ENCODE measurements at regions not wholly inside any gene's neighbourhood (a gene's known extent, or its start where the extent isn't known, plus 50 kb on each side); places are given as distances from the start of the nearest gene placed in this dataset.

- TF ChIP-seq CTCF (IDR thresholded peaks at IDR 0.05; ENCODE audit: poor library complexity) (no peak), EZH2phosphoT487 (IDR thresholded peaks at IDR 0.05; ENCODE audit: low read depth, severe bottlenecking, unreplicated experiment) (no peak), EZH2 (IDR thresholded peaks at IDR 0.05; ENCODE audit: borderline replicate concordance) (no peak)
- H3K4me2 ChIP-seq, result no peak overlapping the region
- H3K27ac ChIP-seq, result no peak overlapping the region
- DNase-seq (ENCODE audit: low spot score), result no peak
- no peak overlapping the region for H3K4me3 ChIP-seq
- H4K20me1 ChIP-seq (ENCODE audit: insufficient read depth, poor library complexity, severe bottlenecking), result no peaks in the 10 kb centered on the region
- 61% methylated on average over 3 of the region's 3 CpGs for WGBS (ENCODE audit: low lambda C conversion rate, missing lambda C conversion rate)
- no peaks in the 10 kb centered on the region for H3K4me1 ChIP-seq (ENCODE audit: insufficient read depth)
- H3K36me3 ChIP-seq (replicated peaks; ENCODE audit: insufficient read depth, low read depth), result no peaks in the 10 kb centered on the region
- H3K79me2 ChIP-seq, result no peaks in the 10 kb centered on the region
- no peak overlapping the region for H2AFZ ChIP-seq
- H3K27me3 ChIP-seq, result no peaks in the 10 kb centered on the region
- no peaks in the 10 kb centered on the region for H3K9me2 ChIP-seq (replicated peaks; ENCODE audit: insufficient read depth)
- no peaks in the 10 kb centered on the region for H3K9me3 ChIP-seq (ENCODE audit: low read depth)
Measured at GRCh38 chr13:88617176-88617575, 946.0 kb downstream of the SLITRK5 start.

DNA sequence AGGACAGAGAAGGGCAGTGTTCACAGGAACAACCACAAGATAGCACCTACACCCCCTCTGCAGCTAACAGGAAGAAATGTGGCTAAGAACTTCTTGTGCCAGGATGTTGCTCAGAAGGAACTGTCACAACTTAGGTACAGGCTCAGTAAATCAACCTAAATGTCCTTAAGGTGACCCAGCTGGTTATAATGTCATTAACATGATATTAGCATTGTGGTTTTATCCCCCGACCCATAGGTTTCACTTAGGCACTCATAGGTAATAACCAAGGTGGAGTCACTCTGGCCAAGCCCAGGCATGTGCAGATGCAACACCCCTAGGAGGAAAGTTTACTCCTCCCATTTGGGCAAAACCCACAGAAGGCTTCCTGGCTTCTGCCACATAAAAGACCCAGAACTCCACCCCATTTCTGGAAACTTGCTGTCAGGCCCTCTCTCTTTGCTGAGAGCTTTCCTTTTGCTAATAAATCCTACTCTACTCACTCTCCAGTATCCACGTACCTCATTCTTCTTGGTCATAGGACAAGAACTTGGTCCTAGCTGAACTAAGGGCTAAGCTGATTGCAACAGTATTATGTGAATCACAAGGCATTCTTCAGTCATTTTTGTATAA, 951.3 kb downstream of the SLITRK5 start:
- Histone ChIP-seq H3K9me3 (ENCODE audit: low read depth) (no peaks in the 10 kb centered on the region), H3K27ac (no peak overlapping the region), H3K36me3 (replicated peaks; ENCODE audit: insufficient read depth, low read depth) (no peaks in the 10 kb centered on the region), H3K79me2 (no peaks in the 10 kb centered on the region), H3K4me2 (no peak overlapping the region), H2AFZ (no peak overlapping the region), H3K4me1 (ENCODE audit: insufficient read depth) (no peaks in the 10 kb centered on the region), H4K20me1 (ENCODE audit: insufficient read depth, poor library complexity, severe bottlenecking) (no peaks in the 10 kb centered on the region), H3K4me3 (no peak overlapping the region), H3K9me2 (replicated peaks; ENCODE audit: insufficient read depth) (no peaks in the 10 kb centered on the region), H3K27me3 (no peaks in the 10 kb centered on the region)
- 76% methylated on average over 2 of the region's 2 CpGs for WGBS (ENCODE audit: low lambda C conversion rate, missing lambda C conversion rate)
- no peak for TF ChIP-seq EZH2 (IDR thresholded peaks at IDR 0.05; ENCODE audit: borderline replicate concordance)
- TF ChIP-seq CTCF (IDR thresholded peaks at IDR 0.05; ENCODE audit: poor library complexity), result no peak
- TF ChIP-seq EZH2phosphoT487 (IDR thresholded peaks at IDR 0.05; ENCODE audit: low read depth, severe bottlenecking, unreplicated experiment), result no peak
- DNase-seq (ENCODE audit: low spot score), result no peak

DNA sequence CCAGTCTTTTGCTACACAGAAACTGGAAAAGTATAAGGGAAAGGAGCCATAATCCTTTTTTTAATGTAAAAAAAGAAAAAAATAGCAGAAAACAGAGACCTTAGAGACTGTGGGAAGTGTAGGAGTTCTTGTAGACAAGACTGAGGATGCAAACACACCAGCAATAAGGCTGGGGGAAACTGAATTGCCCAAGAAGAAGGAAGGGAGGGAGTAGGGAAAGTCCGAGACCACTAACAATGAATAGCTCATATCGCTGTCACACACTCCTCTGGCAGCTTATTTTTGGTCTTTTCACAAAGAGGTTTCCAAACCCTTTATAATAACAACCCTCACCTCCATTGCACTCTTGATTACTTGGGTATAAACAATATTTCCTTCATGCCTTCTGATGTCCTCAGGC, 952.0 kb downstream of the SLITRK5 start:
- Histone ChIP-seq H4K20me1 (ENCODE audit: insufficient read depth, poor library complexity, severe bottlenecking) (no peaks in the 10 kb centered on the region), H3K27ac (no peak overlapping the region), H3K79me2 (no peaks in the 10 kb centered on the region), H3K4me3 (no peak overlapping the region), H3K9me3 (ENCODE audit: low read depth) (no peaks in the 10 kb centered on the region), H3K4me1 (ENCODE audit: insufficient read depth) (no peaks in the 10 kb centered on the region), H3K27me3 (no peaks in the 10 kb centered on the region), H2AFZ (no peak overlapping the region), H3K36me3 (replicated peaks; ENCODE audit: insufficient read depth, low read depth) (no peaks in the 10 kb centered on the region), H3K4me2 (no peak overlapping the region), H3K9me2 (replicated peaks; ENCODE audit: insufficient read depth) (no peaks in the 10 kb centered on the region)
- no peak for DNase-seq (ENCODE audit: low spot score)
- TF ChIP-seq EZH2phosphoT487 (IDR thresholded peaks at IDR 0.05; ENCODE audit: low read depth, severe bottlenecking, unreplicated experiment), result no peak
- no peak for TF ChIP-seq EZH2 (IDR thresholded peaks at IDR 0.05; ENCODE audit: borderline replicate concordance)
- no peak for TF ChIP-seq CTCF (IDR thresholded peaks at IDR 0.05; ENCODE audit: poor library complexity)
- 84% methylated on average over 2 of the region's 2 CpGs for WGBS (ENCODE audit: low lambda C conversion rate, missing lambda C conversion rate)
